ENCODE measurements at regions not wholly inside any gene's neighbourhood (a gene's known extent, or its start where the extent isn't known, plus 50 kb on each side); places are given as distances from the start of the nearest gene placed in this dataset.
"Not testable (repeated sequence)": the region's sequence is repeated elsewhere in the genome, so short reads cannot be mapped to it uniquely, and the experiment has no call there.

- intact Hi-C loops (cut with DNase I; ENCODE audit: low total_unique reads): no loop called here
- H3K4me1 ChIP-seq: no peaks in the 10 kb centered on the region
- H3K36me3 ChIP-seq: no peaks in the 10 kb centered on the region
- H3K9me3 ChIP-seq: no peaks in the 10 kb centered on the region
- no peak overlapping the region for H3K27ac ChIP-seq
- H3K4me3 ChIP-seq: no peak overlapping the region
- DNase-seq (ENCODE audit: low spot score in 2 of 2): no peak
- TF ChIP-seq POLR2A (IDR thresholded peaks at IDR 0.05) (no peak), CTCF (IDR thresholded peaks at IDR 0.05) (no peak), POLR2AphosphoS5 (IDR thresholded peaks at IDR 0.05) (no peak)
- H3K27me3 ChIP-seq: no peaks in the 10 kb centered on the region
Observed at GRCh38 chr1:121544500-121544899, 359.7 kb downstream of the SRGAP2C start.

GRCh38 chr1:121545899-121546298, 361.1 kb downstream of the SRGAP2C start:
- H3K36me3 ChIP-seq; H3K27ac ChIP-seq; H3K4me3 ChIP-seq; H3K27me3 ChIP-seq; DNase-seq (ENCODE audit: low spot score in 2 of 2); H3K4me1 ChIP-seq; intact Hi-C loops (cut with DNase I; ENCODE audit: low total_unique reads); H3K9me3 ChIP-seq: not testable (repeated sequence)

GRCh38 chr1:121546830-121547591, 362.2 kb downstream of the SRGAP2C start:
- intact Hi-C loops (cut with DNase I; ENCODE audit: low total_unique reads): no loop called here
- H3K9me3 ChIP-seq: no peaks in the 10 kb centered on the region

GRCh38 chr1:121547726-121548125, 363.0 kb downstream of the SRGAP2C start:
- H3K27ac ChIP-seq; DNase-seq (ENCODE audit: low spot score in 2 of 2); H3K36me3 ChIP-seq; H3K4me3 ChIP-seq; intact Hi-C loops (cut with DNase I; ENCODE audit: low total_unique reads); H3K9me3 ChIP-seq; H3K4me1 ChIP-seq; H3K27me3 ChIP-seq: not testable (repeated sequence)

More at GRCh38 chr1:121546830-121547591, 362.2 kb downstream of the SRGAP2C start:
- no peaks in the 10 kb centered on the region for H3K4me1 ChIP-seq
- H3K27me3 ChIP-seq: no peaks in the 10 kb centered on the region
- no peak overlapping the region for H3K4me3 ChIP-seq
- DNase-seq (ENCODE audit: low spot score in 2 of 2): no peak
- H3K36me3 ChIP-seq: no peaks in the 10 kb centered on the region
- H3K27ac ChIP-seq: no peak overlapping the region
- no peak for TF ChIP-seq CTCF (IDR thresholded peaks at IDR 0.05)
- TF ChIP-seq POLR2AphosphoS5 (IDR thresholded peaks at IDR 0.05): no peak
- TF ChIP-seq POLR2A (IDR thresholded peaks at IDR 0.05): no peak

GRCh38 chr1:121550817-121551216, 366.0 kb downstream of the SRGAP2C start:
- intact Hi-C loops (cut with DNase I; ENCODE audit: low total_unique reads); H3K4me3 ChIP-seq; DNase-seq (ENCODE audit: low spot score in 2 of 2): not testable (repeated sequence)

GRCh38 chr1:121551491-121551890, 366.7 kb downstream of the SRGAP2C start:
- DNase-seq (ENCODE audit: low spot score in 2 of 2); H3K9me3 ChIP-seq; intact Hi-C loops (cut with DNase I; ENCODE audit: low total_unique reads); H3K4me1 ChIP-seq; H3K4me3 ChIP-seq; H3K27ac ChIP-seq; H3K27me3 ChIP-seq; H3K36me3 ChIP-seq: not testable (repeated sequence)

More at GRCh38 chr1:121550817-121551216, 366.0 kb downstream of the SRGAP2C start:
- H3K27ac ChIP-seq, H3K9me3 ChIP-seq, H3K36me3 ChIP-seq, H3K27me3 ChIP-seq, H3K4me1 ChIP-seq: not testable (repeated sequence)

- intact Hi-C loops (cut with DNase I; ENCODE audit: low total_unique reads); H3K4me1 ChIP-seq; H3K27me3 ChIP-seq; DNase-seq (ENCODE audit: low spot score in 2 of 2); H3K9me3 ChIP-seq; H3K27ac ChIP-seq; H3K4me3 ChIP-seq; H3K36me3 ChIP-seq: not testable (repeated sequence)
Observed at GRCh38 chr1:121556560-121556959, 371.8 kb downstream of the SRGAP2C start.

GRCh38 chr1:121558034-121558433, 373.3 kb downstream of the SRGAP2C start:
- H3K27ac ChIP-seq; H3K9me3 ChIP-seq; H3K36me3 ChIP-seq; intact Hi-C loops (cut with DNase I; ENCODE audit: low total_unique reads); H3K4me3 ChIP-seq; H3K4me1 ChIP-seq; DNase-seq (ENCODE audit: low spot score in 2 of 2); H3K27me3 ChIP-seq: not testable (repeated sequence)

Measured in breast epithelium (tissue), 4 donors.